GM12891 (cell line): ENCODE measurements at regions not wholly inside any gene's neighbourhood (a gene's known extent, or its start where the extent isn't known, plus 50 kb on each side); places are given as distances from the start of the nearest gene placed in this dataset.

Experiments
- DNase-seq: peaks from one replicate; pipeline ENCODE4 v3.0.0; 2011; ENCODE audit warnings: low spot score; ENCODE audit not compliant: insufficient read length
- FAIRE-seq: peaks from 2 replicates; lab custom pipeline; 2011; peaks lifted over from hg19 to GRCh38; lab: Jason Lieb, UNC
- PAX5 ChIP-seq: IDR thresholded peaks from 2 replicates; pipeline ENCODE4 v1.6.1; 2011; ENCODE audit warnings: low read length, moderate library complexity, mild to moderate bottlenecking; ENCODE audit not compliant: insufficient read depth, severe bottlenecking
- POLR2A ChIP-seq: IDR thresholded peaks from 2 replicates; pipeline ENCODE4 v1.6.1; 2011; ENCODE audit warnings: low read depth, low read length, control low read depth
- POLR2AphosphoS5 ChIP-seq: IDR thresholded peaks from 2 replicates; pipeline ENCODE4 v1.6.1; 2011; ENCODE audit warnings: low read depth, low read length, control low read depth
- POU2F2 ChIP-seq: IDR thresholded peaks from 2 replicates; pipeline ENCODE4 v1.6.1; 2011; ENCODE audit warnings: low read depth, mild to moderate bottlenecking, control low read depth, low read length, moderate library complexity
- SPI1 ChIP-seq: IDR thresholded peaks from 2 replicates; pipeline ENCODE4 v1.6.1; 2011; ENCODE audit warnings: low read depth, low read length, control low read depth
- TAF1 ChIP-seq: IDR thresholded peaks from 2 replicates; pipeline ENCODE4 v1.6.1; 2011; ENCODE audit warnings: low read depth, low read length, control low read depth

GRCh38 chr9:107727086-107727780 is 237.7 kb upstream of the KLF4 start:
- DNase-seq (no peak), FAIRE-seq (no peak)
- TF ChIP-seq POU2F2, result no peak
- no peak for TF ChIP-seq POLR2A
- no peak for TF ChIP-seq TAF1
- no peak for TF ChIP-seq POLR2AphosphoS5
- TF ChIP-seq PAX5, result no peak
- TF ChIP-seq SPI1, result no peak

- TF ChIP-seq POLR2A (no peak), PAX5 (no peak), POU2F2 (no peak), POLR2AphosphoS5 (no peak), TAF1 (no peak), SPI1 (no peak)
- FAIRE-seq, result no peak
- no peak for DNase-seq
Measured at GRCh38 chr9:107723015-107723414, 233.4 kb upstream of the KLF4 start.

- DNase-seq (no peak), FAIRE-seq (no peak)
Measured at GRCh38 chr9:107721705-107722245, 232.2 kb upstream of the KLF4 start.

GRCh38 chr9:107720501-107720900 is 230.9 kb upstream of the KLF4 start:
- FAIRE-seq, result no peak
- DNase-seq, result no peak
- TF ChIP-seq POLR2AphosphoS5 (no peak), POU2F2 (no peak), PAX5 (no peak), TAF1 (no peak), SPI1 (no peak), POLR2A (no peak)

More at GRCh38 chr9:107721705-107722245, 232.2 kb upstream of the KLF4 start:
- no peak for TF ChIP-seq TAF1
- TF ChIP-seq POU2F2, result no peak
- TF ChIP-seq SPI1, result no peak
- TF ChIP-seq PAX5, result no peak
- no peak for TF ChIP-seq POLR2AphosphoS5

- FAIRE-seq (no peak), DNase-seq (no peak)
- no peak for TF ChIP-seq PAX5
Measured at GRCh38 chr9:107717529-107718314, 228.2 kb upstream of the KLF4 start.

GRCh38 chr9:107715740-107716139 is 226.2 kb upstream of the KLF4 start:
- FAIRE-seq (no peak), DNase-seq (no peak)
- TF ChIP-seq POLR2A (no peak), TAF1 (no peak), PAX5 (no peak), POU2F2 (no peak), POLR2AphosphoS5 (no peak), SPI1 (no peak)

GRCh38 chr9:107713470-107713869 is 223.9 kb upstream of the KLF4 start:
- TF ChIP-seq POLR2AphosphoS5 (no peak), POU2F2 (no peak), PAX5 (no peak)
- DNase-seq (no peak), FAIRE-seq (no peak)

- no peak for DNase-seq
- no peak for TF ChIP-seq POU2F2
- no peak for TF ChIP-seq SPI1
- TF ChIP-seq TAF1, result no peak
- TF ChIP-seq POLR2A, result no peak
- no peak for TF ChIP-seq PAX5
- no peak for TF ChIP-seq POLR2AphosphoS5
- no peak for FAIRE-seq
Measured at GRCh38 chr9:107712390-107712789, 222.8 kb upstream of the KLF4 start.

- FAIRE-seq (no peak), DNase-seq (no peak)
- TF ChIP-seq SPI1 (no peak), POLR2A (no peak), POU2F2 (no peak), POLR2AphosphoS5 (no peak), TAF1 (no peak), PAX5 (no peak)
Measured at GRCh38 chr9:107711542-107711941, 222.0 kb upstream of the KLF4 start.

- no peak for TF ChIP-seq PAX5
- TF ChIP-seq POU2F2, result no peak
- no peak for TF ChIP-seq POLR2A
- no peak for TF ChIP-seq TAF1
- TF ChIP-seq POLR2AphosphoS5, result no peak
- no peak for TF ChIP-seq SPI1
- DNase-seq (no peak), FAIRE-seq (no peak)
Measured at GRCh38 chr9:107710953-107711352, 221.4 kb upstream of the KLF4 start.
